ENCODE measurements at regions not wholly inside any gene's neighbourhood (a gene's known extent, or its start where the extent isn't known, plus 50 kb on each side); places are given as distances from the start of the nearest gene placed in this dataset.
A peak's percentile ranks its signal among the peaks of the same experiment; 100 is the strongest.

DNA sequence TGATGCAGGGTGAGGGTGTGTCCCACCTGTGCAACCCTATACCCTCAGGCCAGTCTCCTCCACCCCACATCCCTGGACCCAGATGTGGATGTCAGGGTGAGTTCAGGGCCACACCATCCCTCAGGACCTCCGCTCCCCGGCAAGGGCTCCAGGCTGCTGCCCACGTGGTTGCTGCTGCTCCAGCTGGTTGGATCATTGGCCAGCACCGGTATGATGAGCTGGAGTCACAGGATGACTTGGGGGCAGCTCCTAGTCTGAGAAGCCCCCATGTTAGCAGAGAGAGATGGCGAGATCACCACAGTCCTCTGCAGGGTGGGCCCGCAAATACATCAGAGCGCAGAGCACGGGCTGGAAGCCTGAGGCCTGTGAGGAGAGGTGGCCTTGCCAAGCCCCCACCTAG is 103.3 kb upstream of the GDF10 start:
- intact Hi-C loops (cut with DNase I, micrococcal nuclease): no loop called here
- ATAC-seq (no peak), DNase-seq (no peak)

DNA sequence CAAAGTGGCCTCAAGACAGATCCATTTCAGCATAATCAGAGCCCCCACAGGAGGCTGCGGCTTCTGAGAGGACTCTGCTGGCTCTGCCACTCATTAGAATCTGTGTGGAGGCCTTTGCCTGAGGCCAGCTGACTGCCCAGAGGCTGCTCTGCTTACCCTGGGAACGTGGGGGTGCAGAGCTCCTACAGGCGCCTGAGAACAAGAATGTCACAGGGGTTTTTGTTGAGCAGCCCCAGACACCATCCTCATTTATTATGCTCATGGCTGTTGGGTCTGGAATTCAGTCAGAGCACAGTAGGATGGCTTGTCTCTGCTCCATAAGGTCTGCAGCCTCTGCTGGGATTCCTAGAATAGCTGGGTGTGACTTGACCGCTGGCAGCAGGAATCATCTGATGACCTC is 101.8 kb upstream of the GDF10 start:
- intact Hi-C loops (cut with DNase I, micrococcal nuclease): no loop called here
- DNase-seq (no peak), ATAC-seq (no peak)

DNA sequence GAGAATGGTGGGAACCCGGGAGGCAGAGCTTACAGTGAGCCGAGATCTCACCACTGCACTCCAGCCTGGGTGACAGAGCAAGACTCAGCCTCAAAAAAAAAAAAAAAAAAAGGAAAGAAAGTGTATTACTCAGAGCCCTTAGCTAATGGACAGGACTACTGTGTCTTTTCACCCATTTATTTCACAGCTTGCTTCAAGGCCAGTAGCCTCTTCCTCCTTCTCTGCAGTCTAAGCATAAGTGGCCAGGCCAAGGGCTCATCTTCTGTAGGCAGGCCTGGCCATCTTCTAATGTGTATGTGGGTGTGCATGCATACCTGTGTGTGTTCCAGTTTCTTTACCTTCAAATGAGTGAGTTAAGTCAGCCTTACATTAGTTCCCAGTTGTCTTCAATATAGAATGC is 94.8 kb upstream of the GDF10 start:
- ATAC-seq (no peak), DNase-seq (no peak)
- intact Hi-C loops (cut with DNase I, micrococcal nuclease): no loop called here

DNA sequence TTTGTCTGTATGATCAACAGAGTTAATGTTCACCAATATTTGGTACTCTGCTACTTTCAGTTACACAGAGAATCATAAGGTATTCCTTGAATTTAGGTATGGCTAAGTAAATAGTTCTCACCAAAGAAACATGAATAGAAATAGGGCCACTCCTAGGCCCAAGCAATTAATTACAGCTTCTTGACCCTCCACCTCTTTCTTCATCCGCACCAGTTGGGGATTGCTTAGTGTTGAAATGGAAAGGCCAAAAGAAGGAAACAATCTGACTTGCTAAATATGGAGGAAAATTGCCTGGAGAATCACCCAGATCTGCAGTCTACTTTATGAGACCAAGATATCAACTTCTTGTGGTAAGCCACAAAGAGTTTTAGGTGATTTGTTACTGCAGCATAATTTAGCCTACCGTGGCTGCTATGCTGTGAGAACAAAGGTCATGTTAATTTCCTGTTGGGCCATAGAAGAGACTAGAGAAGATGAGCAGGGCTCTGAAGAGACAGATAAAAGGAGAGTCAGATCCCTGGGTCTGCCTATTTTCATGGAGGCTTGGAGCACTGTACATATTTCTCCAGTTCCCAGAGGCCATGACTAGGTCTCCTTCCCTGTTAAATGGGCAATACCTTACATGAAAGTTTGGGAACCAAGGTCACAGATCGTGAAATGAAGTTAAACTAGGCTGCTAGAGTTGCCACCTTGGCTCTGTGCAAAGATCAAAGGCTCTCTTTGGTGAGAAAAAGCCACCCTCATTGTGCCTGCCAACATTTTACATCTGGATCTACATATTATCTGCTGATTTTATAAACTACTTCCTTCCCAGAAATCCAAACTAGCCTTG is 93.3 kb upstream of the GDF10 start:
- ATAC-seq (peak; percentile 5), DNase-seq (no peak)
- intact Hi-C loops (cut with DNase I, micrococcal nuclease): no loop called here

DNA sequence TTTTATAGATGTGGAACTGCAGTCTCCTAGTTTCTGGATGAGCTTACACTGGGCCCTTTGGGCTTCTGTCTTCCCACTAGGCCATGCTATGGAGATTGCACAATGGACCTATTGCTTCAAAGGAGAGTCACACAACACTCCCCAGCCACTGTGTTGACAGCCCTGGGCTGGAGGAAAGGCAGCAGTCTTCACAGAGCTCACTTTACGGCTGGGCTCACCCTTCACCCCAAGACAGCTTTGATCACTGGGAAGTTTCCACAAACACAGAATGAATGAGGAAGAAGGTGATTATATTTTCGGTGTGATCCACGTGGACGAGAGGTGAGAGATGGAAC is 92.7 kb upstream of the GDF10 start:
- DNase-seq: no peak
- intact Hi-C loops (cut with DNase I, micrococcal nuclease): no loop called here
- ATAC-seq: peak; percentile 44

DNA sequence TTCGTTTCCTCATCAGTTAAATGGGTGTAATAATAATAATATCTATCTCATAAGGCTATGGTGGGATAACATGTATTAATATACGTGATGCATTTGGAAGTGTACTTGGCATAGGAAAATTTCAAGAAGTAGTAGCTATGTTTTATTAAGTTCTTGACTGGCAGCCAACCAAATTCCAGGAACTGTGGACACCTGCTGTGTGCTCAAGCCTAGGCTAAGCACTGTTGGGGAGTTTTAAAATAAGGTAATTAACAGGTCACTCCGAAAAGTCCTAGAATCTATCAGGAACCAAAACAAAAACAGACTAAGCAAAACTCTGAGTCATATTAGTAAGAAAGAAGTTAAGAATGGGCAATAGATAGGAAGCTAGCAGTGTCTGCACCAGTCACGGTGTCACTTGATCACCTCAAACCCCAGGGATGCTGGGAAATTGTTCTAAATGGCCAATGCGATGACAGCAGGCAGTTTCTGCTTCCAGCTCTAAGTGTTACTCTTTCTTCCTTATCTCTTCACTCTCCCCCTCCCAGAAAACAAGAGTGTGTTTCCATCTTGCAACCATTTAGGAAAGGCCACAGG is 92.0 kb upstream of the GDF10 start:
- DNase-seq: no peak
- no peak for ATAC-seq
- intact Hi-C loops (cut with DNase I, micrococcal nuclease): no loop called here

DNA sequence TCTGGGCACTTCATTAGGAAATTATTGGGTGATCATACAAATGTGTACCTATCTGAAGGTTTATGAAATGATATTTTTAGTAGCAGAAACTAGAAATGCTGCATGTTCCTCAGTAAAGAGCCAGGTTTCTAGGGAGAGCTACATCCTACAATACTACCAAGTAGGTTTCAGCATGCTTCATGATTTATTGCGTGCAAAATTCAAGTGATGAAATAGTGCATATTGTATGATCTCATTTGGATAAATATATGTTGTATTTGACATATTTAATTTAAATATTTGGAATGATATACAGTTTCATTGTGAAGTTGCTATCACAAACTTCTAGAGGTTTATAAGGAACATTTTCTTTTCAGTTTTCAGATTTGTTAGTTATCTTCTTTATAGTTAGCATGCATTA is 90.5 kb upstream of the GDF10 start:
- no peak for ATAC-seq
- intact Hi-C loops (cut with DNase I, micrococcal nuclease): no loop called here
- DNase-seq: no peak

DNA sequence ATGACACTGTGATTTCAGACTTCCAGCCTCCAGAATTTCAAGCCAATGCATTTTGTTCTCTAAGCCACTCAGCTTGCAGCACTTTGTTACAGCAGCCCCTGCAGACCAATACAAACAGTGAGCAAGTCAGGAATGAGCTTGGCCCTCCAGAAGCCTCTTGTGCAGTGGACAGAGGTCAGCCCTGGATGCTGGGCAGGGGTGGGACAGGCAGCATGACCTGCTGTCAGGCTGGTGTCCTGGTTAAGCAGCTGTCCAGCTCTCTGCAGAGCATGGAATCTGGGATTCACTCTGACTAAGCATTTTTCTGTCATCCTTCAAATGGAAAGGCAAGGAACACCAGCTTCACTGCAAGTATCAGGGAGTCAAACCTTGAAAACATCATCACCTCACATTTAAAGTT is 85.5 kb upstream of the GDF10 start:
- ATAC-seq (no peak), DNase-seq (no peak)
- intact Hi-C loops (cut with DNase I, micrococcal nuclease): no loop called here

DNA sequence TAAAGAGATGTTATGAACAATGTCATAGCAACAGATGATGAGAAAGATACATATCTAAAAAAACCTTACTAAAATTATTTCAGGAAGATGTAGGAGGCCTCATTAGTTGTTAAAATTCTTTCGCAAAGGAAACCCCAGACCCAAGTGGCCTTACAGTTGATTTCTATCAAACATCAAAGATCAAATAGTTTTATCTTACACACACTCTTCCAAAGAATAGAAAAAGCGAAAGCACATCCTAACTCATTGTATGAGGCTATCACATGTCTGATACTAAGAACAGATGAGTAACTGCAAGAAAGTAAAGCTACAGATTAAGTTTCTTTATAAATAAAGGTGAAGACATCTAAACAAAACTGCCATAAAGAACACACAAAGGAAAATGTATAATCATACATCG is 82.9 kb upstream of the GDF10 start:
- no peak for ATAC-seq

DNA sequence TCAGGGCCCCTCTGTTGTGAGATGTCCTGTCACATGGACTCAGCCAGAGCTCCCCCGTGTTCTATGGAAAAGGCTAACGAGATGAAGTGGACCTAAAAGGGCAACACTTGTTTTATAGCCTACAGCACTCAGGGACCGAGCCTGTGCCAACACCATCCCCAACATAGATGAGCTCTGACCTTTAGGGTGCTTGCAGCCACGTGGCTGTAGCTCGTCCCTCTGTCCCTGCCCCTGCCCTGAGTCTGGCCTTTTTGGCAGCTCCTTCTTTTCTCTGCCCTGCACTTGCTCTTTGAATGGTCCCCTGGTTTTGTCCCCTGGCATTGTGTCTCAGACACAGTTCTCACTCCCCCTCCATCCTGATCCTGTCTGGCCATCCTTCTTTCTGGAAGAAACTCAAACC is 81.2 kb upstream of the GDF10 start:
- DNase-seq (no peak), ATAC-seq (no peak)
- intact Hi-C loops (cut with DNase I, micrococcal nuclease): no loop called here

More for the DNA sequence above, 82.9 kb upstream of the GDF10 start:
- no peak for DNase-seq
- intact Hi-C loops (cut with DNase I, micrococcal nuclease): no loop called here

DNA sequence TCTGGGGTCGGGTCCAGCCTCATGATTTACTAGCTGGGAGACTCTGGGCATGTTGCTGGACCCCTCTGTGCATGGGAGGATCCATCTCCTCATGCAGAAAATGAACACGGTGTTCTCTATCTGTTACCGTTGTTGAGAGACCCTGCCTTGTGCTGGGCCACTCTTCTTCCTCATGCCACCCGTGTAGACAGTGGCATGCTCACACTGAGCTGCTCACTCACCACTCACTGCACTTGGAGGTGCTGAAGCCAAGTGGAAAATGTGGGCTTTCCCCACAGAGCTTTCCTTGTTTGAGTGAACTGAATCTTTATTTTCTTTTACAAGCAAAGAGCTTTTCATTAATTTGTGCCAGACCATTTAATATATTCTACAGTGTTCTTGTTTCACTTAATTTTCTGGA is 77.5 kb upstream of the GDF10 start:
- DNase-seq (no peak), ATAC-seq (no peak)
- intact Hi-C loops (cut with DNase I, micrococcal nuclease): no loop called here

DNA sequence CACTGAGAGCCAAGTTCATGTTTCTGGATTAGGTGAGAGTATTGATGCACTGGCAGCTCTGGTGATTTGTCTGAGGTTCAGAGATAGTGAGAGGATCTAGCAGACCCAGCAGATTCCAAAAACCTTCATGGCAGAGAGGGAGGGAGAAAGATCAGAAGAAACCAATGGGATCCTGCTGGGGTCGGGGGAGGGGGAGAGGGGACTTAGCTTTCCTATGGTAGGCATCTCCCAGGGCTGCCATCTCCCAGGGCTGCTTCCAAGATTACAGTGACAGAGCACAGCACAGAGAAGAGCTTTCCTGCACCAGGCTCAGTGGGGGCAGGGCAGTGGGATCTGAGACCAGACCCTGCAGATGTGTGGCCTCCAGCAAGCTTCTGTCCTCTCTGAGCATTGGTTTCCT is 76.8 kb upstream of the GDF10 start:
- intact Hi-C loops (cut with DNase I, micrococcal nuclease): no loop called here
- ATAC-seq (no peak), DNase-seq (no peak)

DNA sequence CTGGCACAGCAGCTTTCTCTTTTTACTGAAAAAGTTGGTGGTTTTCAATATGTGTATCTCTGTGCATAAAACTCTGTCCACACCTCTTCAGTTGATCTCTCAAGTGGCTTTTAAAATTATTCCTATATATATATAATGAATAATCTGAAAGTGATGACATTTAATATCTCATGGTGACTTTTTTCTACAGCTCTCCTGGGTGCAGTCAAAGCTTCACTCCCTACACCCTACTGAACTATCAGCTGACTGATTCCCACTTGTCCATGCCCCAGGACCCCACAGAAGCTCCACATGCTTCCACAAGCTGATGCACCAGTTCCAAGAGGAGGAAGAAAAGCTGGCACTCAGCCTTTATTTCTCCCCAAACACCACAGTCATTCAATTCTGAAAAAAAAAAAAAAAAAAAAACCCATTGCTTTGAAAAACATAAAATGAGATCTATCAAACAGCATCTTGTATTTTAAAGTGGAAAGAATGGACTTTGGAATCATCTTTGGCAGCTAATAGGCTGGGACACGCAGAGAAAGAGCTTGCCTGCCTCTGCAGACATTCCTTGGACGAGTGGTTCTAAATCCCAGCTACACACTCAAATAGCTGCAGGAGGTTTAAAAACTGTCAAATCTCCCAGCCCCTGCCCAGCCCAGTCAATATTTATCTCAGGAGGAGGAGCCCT is 75.3 kb upstream of the GDF10 start:
- DNase-seq: no peak
- no peak for ATAC-seq
- intact Hi-C loops (cut with DNase I, micrococcal nuclease): no loop called here

DNA sequence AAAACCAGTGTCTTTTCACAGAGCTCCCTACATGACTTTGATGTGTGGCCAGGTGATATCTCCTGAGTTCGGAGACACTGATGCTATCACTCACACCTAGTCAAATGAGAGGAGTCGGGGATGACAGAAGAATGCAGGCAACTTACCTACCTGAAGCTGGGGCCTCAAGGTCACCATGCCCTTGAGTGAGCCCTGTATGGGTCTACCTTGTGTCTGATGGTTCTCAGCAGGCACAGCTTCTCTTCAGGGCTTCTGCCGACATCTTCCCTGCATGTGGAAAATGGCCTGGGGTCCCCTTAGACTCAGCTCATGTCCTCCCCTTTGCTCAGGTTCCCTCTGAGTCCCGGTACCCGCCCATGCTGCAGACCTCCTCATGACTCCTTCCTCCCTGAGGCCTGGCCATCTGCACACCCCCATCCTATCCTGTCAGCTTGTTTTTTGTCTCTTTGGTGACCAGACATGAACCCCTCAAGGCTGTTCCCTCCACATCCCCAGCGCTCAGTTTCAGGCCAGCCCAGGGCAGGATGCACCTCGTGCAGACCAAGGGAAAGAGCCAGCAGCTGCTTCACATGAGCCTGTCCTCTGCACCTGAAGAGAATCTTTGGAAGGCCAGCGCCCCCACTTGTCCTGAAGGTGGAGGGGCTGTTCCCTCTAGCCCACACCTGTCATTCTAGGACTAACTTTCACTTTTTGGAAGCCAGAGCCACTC is 74.6 kb upstream of the GDF10 start:
- DNase-seq (no peak), ATAC-seq (no peak)
- intact Hi-C loops (cut with DNase I, micrococcal nuclease): no loop called here

DNA sequence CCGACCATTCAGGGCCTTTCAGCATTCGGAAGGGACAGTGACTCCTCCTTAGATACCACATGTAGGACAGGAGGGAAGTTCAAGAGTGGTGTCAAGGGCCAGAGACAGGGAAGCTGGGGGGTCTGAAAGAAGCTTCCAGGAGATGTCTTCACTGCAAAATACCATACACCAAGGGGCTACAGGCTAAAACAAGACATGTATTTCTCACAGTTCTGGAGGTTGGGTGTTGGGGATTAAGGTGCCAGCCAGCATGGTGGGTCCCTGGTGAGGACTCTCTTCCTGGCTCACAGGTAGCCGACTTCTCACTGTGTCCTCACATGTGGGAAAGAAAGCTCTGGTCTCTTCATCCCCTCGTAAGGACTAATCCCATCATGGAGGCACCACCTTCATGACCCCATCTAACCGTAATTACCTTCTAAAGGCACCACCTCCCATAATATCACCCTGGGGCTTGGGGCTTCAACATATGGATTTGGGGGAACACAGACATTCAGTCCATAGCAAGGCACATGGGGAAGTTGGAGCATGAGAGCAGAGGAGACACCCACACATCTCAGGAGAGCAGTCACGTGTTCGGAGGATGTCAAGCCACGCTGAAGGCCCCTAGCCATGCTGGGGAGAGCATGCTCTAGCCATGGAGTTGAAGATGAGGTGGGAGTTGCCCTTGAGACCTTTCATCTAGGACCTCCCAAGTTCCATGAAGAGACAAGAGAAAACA is 73.9 kb upstream of the GDF10 start:
- DNase-seq (no peak), ATAC-seq (no peak)
- intact Hi-C loops (cut with DNase I, micrococcal nuclease): no loop called here

DNA sequence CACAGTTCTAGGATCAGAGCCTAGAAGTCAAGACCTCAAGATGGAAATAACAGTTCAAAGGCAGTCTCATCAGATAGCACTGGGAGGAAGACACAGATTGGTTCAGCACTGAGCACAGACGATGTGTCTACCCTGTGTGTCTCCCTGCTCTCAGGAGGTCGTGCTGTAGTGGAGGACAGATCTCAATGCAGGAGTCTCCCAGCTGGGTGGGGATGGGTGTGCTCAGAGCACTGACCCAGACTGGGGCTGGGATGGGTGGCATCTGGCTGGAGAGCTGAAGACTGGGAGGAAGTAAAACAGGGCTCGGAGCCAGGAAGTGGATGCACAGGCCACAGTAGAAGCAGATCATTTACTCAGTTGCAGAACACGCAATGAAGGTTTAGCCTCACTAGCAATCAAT is 69.5 kb upstream of the GDF10 start:
- ATAC-seq: no peak

DNA sequence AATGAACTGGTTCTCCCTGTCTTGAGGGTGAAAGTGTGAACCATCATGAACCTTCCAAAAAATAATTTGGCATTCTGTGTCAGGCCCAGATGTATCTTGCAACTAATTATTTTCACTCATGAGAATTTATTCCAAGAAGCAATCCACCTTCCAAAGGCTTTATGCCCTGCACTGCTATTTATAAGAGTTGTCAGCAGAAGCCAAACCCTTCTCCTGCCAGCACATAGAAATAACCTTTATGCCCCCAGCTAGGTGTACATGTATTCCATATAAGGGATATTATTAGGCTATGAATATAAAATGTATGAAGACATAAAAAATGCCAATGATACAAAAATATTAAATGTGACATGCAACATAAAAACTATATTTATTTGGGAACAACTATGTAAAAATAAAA is 69.0 kb upstream of the GDF10 start:
- no peak for DNase-seq
- intact Hi-C loops (cut with DNase I, micrococcal nuclease): no loop called here
- ATAC-seq: no peak

More for the DNA sequence above, 69.5 kb upstream of the GDF10 start:
- intact Hi-C loops (cut with DNase I, micrococcal nuclease): no loop called here
- DNase-seq: no peak

DNA sequence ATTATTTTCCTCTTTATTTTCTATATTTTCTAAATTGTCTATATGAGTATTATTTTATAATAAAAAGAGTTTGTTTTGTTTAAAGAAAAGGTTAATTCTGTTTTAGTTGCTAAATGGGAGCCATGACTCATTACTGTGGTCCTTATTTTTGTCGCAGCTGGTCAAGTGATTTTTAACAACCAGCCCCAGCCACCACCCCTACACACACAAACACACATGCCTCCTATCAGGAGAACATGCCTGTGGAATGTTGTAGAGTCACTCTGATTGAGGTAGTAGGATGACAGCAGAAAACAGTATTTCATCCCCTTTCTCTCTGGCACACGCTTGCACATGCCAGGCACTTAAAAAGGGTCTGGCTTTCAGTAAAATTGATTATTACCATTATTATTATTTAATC is 68.6 kb upstream of the GDF10 start:
- no peak for DNase-seq
- intact Hi-C loops (cut with DNase I, micrococcal nuclease): no loop called here
- no peak for ATAC-seq

DNA sequence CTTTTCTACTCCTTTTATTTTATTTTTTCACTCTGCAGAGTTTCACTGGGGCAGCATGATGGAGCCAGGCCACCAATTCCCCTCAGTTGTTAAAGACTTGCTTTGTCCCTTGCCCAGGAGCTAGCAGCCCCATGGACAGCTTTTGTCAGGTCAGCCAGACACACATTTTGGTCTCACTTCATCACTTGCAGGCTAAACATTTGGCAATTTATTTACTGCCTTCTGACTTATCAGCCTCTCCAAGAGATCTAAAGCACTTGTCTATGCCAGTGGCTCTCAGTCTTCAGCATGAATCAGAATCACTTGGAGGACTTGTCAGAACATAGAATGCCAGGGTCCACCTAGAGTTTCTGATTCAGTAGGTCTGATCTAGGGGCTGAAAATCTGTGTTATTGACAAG is 66.4 kb upstream of the GDF10 start:
- ATAC-seq (no peak), DNase-seq (no peak)
- intact Hi-C loops (cut with DNase I, micrococcal nuclease): no loop called here
